ENCODE measurements at regions not wholly inside any gene's neighbourhood (a gene's known extent, or its start where the extent isn't known, plus 50 kb on each side); places are given as distances from the start of the nearest gene placed in this dataset.

DNA sequence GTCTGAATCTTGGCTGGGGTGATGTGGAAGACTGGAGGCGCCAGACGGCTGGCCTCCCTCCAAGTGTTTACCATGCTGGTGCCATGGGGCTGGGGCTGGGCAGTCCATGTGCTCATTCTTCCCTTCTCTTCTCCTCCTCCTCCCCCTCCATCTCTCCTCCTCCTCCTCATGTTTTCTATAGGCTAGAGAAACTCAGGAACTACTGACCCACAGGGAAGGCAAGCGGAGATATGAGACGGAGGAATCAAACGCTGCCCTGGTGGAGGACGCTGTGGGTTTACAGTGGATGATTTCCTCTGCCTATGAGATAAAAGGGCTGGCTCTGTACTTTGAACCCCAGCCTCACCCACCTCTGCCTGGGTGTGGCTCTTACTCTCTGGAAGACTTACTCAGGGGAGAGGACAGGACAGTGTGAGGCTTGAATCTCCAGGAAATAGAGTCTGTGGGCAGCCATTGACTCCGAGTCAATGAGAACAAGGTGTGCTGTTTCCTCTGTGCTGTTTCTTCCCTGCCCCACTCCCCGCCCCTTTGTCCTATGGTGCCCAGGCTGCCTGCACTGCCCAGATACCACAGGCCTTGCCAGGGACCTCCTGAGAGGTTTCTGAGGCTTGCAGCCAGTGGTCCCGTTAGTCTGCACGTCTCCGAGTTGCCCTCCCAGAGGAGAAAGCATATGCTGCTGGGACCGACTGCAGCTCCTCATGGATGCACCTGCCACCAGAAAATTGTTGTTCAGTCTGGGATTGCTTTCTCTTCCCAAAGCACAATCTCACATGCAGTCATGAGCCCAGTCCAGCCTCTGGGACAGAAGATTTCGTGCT, 132.6 kb upstream of the ARHGAP5 start:
- no peak for DNase-seq

DNA sequence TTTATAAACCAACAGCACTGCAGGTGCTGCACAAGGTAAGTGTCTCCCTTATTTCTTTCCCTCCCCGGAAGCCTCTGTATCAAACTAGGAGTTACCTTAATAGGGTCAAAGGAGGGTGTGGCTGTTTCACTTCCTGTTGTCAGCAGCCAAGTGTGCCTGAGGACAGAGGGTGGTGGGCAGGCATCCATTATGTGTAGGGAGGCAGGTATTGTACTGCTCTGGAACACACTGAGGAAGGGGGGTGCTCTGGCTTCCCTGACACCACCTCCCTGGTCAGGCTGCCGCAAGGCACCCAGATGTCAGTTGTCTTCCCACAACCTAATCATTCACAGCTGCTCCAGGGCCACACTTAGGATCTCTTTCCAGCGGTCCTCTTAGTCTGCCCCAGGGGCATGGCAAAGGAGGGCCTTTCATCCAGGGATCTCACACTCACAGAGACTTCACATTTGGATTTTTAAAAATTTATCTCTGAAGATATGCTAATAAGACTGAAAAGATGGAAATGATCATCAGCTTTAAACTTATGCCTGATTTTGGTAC, 132.0 kb upstream of the ARHGAP5 start:
- no peak for DNase-seq

DNA sequence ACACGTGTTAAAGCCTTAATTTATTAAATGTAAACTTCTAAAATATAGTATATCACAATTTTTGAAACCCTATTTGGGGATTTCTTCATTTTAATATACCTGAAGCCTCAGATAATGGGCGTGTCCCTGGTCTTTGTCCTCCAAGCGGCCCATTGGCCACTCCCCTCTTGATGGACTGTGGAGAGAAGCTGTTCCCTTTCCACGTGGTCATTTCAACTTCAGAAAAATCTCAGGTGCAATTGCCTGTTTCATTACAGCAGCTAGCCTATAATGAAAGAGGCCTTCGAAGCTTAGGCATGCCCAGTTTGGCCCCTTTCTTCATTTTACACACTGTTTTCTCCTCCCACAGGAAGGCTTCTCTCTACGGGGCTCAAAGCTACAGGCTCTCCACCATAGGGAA, 131.4 kb upstream of the ARHGAP5 start:
- DNase-seq = no peak

DNA sequence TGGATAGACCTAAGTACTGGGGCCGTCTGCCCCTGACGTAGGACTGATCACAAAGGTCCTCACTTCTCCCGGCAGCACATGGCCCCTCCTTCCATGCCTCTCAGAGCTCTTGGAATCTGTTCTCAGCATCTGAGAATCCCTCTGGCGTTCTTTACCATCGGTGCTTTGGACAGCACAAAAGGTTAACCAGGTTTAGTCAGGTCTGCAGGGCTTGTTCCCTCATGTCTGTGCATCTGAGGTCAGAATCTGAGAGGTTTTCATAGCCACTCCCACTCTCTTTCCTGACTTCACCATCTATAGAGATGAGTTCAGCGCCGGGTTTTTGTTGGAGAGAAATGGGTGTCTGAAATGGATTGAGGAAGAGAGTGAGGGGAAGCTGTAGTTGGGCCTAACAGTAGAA, 130.0 kb upstream of the ARHGAP5 start:
- no peak for DNase-seq

DNA sequence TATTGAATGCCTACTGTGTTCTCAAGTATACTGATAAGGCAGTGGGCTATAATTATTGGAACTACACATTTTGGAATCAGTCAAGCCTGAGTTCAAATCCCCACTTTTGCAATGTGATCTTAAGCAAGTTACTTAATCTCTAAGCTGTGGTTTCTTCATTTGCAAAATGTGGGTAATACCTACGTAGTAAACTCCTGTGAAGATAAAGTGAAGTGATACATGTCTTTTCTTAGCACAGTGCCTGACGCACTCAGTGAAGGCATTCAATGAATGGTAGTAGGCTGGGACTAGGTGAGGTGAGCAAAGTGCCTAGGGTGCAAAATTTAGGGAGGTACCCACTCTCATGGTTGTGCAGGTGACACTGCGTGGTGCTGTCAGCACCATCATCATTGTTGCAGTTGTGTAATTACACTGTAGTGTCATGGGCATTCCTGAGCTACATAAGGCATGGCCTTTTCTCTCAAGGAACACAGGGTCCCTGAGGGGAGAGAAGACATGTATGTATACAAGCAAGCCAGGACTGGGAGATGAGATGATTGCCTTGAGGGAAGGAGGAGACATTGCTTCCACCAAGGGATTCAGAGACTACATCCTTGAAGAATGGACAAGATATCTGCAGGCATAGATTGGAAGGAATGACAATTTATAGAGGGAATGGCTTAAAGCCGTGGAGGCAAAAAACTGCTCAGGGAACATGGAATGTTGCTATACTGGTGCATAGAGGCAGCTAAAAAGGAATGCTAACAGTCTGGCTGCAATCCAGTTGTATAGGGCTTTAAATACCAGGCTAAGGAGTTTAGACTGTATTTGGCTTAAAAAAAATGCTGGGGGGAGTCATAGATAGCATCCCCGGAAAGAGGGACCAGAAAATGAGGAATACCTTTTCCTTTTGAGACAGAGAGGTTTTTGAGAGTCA, 129.2 kb upstream of the ARHGAP5 start:
- DNase-seq = no peak

DNA sequence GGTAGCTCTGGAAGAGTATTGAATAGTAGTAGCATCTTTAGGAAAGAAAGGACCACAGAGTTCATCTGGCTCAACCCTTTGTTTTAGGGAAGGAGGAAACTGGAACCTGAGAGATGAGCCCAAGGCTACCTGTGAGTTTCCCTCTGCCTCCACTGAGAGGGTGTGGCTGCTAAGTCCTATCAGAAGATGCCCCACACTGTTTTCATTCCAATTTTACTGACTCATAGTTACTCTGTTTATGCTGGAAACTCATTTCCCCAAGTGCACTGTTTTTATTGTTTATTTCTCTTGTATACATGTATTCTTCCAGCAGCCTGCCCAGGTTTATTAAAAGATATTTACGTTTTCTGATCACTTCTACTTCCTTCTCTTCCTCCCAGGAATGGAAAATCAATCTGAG, 127.4 kb upstream of the ARHGAP5 start:
- DNase-seq = no peak

DNA sequence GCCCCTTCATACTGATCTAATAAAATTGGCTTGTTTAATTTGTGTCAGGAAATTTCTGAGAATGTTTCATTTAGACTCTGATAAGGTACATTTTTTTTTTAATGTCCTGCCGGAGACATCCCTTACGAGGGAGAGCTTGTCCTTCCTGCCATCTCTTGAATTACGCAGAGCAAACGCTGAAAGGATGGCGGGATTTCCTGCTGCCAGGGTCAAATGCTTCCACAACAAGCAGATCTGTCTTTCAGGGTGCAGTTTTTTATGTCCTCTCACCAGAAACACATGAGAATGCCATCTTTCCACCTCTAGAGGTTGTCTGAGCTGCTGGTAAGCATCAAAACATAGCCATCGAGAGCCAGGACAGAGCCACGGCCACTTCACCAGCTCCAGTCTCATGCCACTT, 126.8 kb upstream of the ARHGAP5 start:
- no peak for DNase-seq

DNA sequence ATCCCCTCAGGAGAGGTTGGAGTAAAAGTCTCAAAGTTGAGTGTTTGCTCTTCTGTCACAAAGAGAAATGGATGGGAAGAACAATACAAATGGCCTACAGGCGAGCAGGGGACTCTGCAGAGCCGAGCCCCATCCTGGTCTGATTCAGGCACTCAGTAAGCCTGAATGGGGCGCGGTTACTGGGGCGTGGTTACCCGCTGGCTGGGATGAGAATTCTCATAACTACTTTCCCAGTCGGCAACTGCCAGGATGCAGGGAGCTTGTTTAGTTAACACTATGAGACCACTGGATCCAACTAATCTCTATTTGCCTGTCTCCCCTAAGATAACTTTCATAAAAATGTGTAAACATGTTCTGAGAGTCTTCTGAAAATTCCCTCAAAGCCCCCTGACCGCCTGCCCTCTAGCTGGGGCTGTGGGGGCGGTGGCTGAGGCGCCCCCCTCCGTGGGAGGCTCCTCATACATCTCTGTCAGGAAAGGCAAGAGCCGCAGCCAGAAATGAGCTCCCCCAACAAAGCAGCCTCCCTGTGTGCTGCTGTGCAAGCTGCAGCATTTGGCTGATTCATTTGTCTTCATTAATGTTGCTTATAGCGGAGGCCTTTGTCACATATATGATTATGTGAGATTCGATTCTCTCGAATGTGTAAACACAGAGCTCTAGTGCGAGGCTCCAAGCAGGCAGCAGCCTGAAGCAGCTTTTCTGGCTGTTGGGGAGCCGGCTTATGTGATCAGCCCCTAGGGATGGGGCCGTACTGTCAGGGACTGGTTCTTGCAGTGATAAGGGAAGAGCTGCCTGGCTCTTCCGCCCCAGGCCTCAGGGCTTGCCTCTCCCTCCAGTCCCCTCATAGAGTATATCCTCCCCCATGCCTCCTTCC, 126.1 kb upstream of the ARHGAP5 start:
- peak; percentile 72 for DNase-seq

DNA sequence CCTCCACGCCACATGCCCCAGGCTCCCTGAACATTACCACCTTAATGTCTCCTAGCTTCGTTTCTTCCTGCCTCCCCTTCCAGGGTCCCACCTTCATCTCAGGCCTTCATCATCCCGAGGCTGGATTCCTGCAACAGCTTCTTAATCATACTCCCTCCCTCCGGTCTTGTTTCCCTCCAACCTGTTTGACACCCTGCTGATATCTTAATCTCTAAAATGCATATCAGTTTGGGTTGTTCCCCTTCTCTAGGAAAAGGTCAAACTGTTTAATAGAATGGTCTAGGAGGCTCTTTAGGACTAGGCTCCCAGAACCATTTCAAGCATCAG, 125.5 kb upstream of the ARHGAP5 start:
- no peak for DNase-seq

DNA sequence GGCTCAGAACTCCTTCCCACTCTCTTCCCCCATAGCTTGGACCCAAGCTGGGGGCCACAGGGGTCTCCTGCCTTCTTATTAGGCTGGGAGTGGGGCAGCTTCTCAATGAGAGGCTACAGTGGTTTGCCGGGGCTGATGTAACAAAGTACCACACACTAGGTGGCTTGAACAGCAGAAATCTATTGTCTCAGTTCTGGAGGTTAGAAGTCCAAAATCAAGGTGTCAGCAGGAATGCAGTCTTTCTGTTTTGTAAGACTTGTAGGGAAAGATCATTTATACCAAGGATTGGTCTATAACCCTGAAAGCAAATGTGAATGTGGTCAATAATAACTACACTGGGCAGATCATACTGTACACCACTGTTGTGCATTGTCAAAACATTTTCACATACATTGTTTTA, 124.5 kb upstream of the ARHGAP5 start:
- no peak for DNase-seq

DNA sequence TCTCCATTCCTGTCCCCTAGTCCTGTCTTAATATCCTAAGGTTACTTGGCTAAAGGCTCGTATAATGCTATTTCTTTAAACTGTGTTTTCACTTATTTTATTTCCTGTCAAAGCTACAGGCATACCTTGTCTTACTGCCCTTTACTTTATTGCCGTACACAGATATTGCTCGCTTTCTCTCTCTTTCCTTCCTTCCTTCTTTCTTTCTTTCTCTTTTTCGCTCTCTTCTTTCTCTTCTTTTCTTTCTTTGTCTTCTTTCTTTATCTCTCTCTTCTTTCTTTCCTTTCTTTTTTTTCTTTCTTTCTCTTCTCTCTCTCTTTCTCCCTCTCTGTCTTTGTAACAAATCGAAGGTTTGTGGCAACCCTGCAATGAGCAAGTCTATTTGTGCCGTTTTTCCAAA, 123.9 kb upstream of the ARHGAP5 start:
- DNase-seq = no peak

DNA sequence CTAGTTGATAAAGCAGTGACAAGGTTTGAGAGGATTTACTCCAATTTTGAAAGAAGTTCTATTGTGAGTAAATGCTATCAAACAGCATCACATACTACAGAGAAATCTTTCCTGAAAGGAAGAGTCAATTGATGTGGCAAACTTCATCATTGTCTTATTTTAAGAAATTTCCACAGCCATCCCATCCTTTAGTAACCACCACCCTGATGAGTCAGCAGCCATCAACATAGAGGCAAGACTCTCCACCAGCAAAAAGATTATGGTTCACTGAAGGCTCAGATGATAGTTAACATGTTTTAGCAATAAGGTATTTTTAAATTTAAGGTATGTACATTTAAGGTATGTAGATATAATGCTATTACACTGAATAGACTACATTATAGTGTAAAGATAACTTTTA, 122.1 kb upstream of the ARHGAP5 start:
- DNase-seq = no peak

DNA sequence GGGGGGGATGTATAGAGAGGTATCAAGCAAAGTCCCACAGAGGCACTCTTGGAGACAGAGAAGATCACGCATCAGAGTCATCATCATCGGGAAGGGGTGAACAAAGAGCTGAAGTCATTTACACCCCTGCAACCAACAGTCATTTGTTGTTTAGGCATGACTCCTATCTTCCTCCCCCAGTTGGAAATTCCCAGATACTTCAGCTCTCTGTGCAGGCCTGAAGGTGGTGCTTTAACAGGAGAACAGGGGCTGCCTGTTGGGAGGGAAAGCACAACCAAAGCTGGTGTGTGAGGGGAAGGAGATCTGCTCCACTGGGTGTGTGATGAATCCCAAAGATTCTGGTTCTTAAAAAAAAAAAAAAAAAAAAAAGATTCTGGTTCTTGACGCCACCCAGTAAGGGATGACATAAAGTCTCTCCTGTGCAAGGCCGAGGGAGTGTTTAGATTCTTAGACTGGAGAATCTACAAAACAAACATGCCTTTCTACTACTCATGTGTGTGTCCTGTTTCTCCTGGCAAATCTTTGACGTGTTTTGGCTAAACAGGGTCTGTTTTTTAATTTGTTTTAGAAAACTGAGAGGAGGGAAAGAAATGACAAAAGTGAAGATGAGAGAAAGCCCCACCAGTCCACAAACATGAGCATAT, 121.0 kb upstream of the ARHGAP5 start:
- DNase-seq = no peak

DNA sequence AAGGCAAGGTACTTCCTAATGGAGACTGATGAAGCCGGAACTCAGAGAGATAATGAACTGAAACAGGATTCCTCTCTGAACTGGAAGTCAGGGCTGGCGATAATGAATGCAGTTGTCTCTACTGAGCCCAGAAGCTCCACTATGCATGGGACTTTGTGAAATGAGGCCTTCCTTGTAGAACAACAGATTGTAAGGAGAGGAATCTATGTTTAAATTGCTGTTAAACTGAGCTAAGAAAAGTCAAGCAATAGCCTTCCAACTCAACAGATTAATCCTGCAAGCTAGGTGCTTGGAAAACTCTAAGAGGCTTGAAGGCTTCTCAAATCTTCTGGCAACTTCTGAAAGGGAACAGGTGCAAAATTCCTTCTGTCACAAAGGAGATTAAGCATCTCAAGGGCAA, 119.5 kb upstream of the ARHGAP5 start:
- no peak for DNase-seq

DNA sequence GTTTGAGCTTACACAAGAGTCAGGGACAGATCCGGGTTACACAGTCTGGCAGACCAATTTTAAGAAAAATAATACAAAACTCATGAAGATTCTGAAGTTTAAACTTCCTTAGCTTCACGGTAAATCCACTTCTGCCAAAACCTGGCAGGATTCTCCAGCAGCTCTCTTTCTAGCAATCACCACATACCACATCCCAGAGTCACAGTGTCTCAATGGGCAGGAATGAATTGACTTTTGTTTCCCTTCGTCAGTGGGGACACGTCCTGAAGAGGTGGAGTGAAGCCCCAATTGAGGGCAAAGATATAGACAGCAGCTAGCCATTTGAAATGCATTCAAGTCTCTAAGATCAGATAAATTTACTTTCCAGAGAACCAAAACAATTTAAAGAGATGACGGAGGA, 117.1 kb upstream of the ARHGAP5 start:
- no peak for DNase-seq

DNA sequence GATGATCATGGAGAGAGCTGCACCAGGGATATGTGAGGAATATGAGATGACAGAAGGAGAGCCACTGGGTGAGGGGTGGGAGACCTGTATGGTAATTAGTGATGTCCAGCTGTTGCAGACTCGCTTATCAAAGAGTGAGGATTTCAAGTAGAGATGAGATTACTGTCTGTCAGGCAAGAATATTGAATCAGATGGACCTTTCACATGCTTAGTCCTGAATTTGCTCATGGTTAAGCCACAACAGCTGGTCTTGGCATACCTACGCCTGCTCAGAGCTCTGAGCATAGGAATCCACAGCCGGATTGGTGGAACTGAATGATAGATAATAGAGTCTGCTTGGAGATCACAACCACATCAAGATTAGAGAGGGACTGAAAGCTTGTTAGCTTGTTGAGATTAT, 115.2 kb upstream of the ARHGAP5 start:
- DNase-seq = no peak

DNA sequence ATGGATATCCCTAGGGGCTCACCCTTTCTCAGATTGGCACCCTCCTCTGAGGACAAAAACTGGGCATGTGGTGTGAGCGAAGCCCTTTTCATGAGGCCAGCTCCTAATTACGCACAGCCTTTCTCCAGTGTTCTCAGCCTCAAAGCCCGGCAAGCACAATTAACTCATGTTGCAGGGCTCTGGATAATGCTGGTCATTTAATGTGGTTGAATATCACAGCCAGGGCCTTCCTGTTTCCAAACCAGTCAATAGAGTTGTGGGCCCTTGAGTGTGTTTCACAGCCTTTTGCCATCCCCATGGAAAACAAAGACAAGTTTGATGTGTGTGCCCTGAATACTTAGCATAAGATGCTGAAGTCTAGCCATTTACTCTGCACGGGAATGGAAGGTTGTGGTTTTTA, 114.2 kb upstream of the ARHGAP5 start:
- no peak for DNase-seq

DNA sequence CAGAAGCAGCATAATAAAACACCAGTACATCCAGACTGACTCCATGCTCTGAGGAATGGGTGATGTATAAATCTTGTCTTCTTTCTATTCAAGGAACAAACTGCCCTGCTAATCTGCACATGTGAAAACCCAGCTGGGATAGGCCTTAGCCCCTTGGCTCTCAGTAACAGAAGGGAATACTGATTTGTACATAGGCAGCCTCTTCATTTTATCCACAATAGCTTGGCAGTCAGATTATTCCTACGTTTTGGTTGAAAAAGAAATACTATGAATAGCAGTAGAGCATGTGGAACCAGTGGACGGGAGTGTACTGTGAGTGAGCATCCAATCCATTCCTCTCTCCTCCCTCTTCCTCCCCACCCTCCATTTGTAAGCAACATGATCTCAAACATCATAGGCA, 113.5 kb upstream of the ARHGAP5 start:
- DNase-seq = no peak

DNA sequence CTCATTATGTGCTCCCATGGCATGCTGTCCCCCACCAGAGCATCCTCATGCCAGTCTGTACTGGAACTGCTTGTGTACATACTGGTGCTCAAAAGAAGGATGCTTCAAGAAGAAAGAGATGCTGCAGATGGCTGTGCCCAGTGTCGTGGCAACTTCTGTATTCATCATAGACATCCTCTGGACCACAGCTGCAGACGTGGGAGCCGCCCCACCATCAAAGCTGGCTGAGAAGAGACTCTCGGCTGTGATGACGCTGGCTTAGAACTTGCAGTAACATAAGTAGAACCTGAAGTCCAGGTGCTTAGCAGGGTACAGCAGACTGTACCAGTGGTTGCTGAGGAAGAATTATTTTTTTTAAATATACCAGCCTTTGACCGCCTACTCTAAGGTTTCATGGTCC, 112.6 kb upstream of the ARHGAP5 start:
- DNase-seq = no peak

DNA sequence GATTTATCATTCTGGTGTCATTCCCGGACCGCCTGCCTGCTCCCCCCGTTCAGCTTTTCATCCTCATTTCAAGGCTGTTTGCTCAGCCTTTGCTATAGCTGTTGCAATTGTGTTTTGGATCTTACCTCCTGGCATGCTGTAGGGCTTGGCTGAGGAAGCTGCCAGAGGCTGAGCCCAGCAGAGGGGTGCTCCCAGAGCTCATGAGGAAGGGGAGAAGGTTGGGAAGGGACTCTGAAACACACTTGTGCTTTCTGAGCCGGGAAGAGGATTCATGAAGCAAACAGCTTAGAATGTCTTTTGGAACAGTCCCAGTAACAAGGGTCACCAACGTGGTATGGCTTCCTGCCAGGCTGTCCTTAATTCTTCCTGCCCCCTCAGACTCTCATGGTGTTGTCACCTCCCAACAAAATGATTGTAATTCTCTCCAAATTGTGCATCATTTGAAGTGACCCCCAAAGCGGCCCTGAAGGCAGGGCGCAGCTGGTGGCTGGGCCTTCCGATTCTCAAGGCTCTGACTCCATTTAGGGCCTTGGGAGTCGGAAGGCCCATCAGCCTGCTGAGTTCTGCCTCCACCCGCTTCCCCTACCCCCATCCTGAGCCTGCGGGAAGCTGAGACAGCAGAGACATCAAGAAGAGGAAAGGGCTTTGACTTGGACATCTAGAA, 111.9 kb upstream of the ARHGAP5 start:
- peak; percentile 32 for DNase-seq

Data from right kidney (tissue), 1 donor.